ENCODE measurements at regions not wholly inside any gene's neighbourhood (a gene's known extent, or its start where the extent isn't known, plus 50 kb on each side); places are given as distances from the start of the nearest gene placed in this dataset.

- TF ChIP-seq CTCF (IDR thresholded peaks at IDR 0.05) (no peak), POLR2A (IDR thresholded peaks at IDR 0.05) (no peak)
These were observed 518.5 kb upstream of the MDGA2 start for GRCh38 chr14:48193893-48194292.

Data from ovary (tissue), 3 donors.